Hepatic stellate cell (primary cell): ENCODE measurements at regions not wholly inside any gene's neighbourhood (a gene's known extent, or its start where the extent isn't known, plus 50 kb on each side); places are given as distances from the start of the nearest gene placed in this dataset.
"Not testable (repeated sequence)": the region's sequence is repeated elsewhere in the genome, so short reads cannot be mapped to it uniquely, and the experiment has no call there.

Source experiments
- DNase-seq: peaks from one replicate; pipeline ENCODE4 v3.0.0; 2011; ENCODE audit warnings: low spot score

GRCh38 chr4:1524761-1525160, 118.5 kb upstream of the NKX1-1 start:
- no peak for DNase-seq

DNA sequence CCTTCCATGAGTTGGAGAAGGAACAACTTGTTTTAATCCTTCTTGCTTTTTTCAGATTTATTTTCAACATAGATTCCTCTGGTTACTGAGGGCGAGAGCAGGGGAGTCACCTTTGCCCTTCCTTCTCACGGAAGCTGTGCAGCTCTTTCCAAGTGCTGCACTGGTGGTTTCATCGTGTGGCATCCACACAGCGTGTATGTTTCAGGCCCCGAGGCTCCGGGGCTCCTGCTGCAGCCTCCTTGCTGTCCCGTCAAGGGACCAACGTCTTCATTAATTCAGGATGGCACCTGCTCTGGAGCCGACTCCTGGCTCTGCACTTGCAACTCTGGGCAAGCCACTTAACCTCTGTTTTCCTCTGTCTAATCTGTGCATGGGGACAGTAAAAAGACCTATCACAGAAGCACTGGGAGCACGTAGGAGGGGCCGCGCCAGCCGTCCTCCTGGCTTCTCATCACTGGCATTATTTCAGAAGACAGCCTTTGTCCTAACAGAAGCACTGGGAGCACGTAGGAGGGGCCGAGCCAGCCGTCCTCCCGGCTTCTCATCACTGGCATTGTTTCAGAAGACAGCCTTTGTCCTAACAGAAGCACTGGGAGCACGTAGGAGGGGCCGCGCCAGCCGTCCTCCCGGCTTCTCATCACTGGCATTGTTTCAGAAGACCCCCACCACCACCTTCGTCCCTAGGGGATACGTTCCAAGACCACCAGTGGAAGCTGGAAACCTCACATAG, 117.8 kb upstream of the NKX1-1 start:
- no peak for DNase-seq

- DNase-seq, result no peak
Measured at GRCh38 chr4:1523506-1523905, 117.3 kb upstream of the NKX1-1 start.

GRCh38 chr4:1523033-1523432, 116.8 kb upstream of the NKX1-1 start:
- DNase-seq, result no peak

- no peak for DNase-seq
Measured at GRCh38 chr4:1522606-1523005, 116.4 kb upstream of the NKX1-1 start.

GRCh38 chr4:1521821-1522361, 115.6 kb upstream of the NKX1-1 start:
- no peak for DNase-seq

- not testable (repeated sequence) for DNase-seq
Measured at GRCh38 chr4:1520795-1521576, 114.7 kb upstream of the NKX1-1 start.

GRCh38 chr4:1519787-1520661, 113.8 kb upstream of the NKX1-1 start:
- no peak for DNase-seq

GRCh38 chr4:1518997-1519700, 112.9 kb upstream of the NKX1-1 start:
- DNase-seq, result no peak

DNA sequence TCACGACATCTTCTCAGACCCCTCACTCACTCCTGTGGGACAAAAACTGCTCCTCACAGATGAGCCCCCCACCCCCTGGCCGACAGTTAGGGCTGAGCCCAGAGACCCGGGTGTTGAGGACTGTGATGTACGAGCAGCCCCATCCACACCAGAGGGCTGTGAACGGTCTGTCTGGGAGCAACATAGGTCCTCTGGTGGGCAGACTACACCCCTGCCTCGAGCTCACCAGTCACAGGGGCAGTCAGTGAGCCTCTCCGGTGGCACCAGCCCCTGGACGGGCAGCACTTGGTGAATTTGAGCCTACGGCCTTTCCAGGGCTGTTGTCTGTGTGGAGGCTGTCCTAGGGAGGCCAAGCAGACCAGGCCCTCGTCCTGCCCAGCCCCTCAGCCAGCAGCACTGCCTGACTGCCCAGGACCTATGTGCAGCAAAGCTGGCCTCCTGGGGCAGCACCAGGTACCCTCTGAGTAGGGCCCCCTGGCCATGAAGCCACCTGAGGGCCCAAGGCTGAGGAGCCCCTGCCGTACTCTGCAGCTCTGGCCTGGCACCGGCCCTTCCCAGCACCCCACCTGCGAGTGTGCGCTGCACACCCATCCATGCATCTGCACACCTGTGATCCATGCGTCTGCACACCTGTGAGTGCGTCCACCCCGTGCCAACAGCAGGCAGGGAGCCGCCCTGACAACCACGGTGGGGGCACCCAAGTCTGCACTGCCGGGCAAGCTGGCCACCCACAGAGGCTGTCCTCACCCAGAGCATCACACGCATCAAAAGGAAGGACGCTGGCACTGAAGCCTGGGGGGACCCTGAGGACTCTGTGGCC, 111.6 kb upstream of the NKX1-1 start:
- no peak for DNase-seq

DNA sequence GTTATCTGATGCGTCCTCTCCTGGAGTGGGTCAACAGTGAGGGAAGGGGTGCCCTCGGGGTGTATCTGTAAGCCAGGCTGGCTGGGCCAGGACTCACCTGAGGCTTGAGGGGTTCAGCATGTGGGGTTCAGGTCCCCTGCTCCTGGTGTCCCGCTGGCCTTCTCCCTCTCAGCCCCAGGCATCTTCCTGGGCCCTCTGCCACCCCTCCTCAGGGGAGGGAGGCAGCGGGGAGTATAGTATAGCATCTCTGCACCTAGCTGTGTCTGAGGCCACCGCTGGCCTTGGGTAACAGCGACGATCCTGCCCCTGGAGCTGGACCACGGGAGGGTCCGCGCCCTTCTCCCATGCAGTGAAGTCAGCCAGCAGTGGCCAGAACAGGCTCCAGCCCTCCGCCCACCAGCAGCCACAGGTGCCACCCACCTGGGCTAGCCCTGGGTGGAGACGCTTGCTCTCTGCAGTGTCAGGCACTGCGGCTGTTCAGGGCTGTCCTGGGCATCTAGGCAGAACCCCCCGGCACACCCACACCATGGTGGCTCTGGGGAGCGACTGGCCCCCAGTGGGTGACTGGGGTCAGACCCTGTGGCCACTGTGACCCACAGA, 110.7 kb upstream of the NKX1-1 start:
- DNase-seq, result no peak

DNA sequence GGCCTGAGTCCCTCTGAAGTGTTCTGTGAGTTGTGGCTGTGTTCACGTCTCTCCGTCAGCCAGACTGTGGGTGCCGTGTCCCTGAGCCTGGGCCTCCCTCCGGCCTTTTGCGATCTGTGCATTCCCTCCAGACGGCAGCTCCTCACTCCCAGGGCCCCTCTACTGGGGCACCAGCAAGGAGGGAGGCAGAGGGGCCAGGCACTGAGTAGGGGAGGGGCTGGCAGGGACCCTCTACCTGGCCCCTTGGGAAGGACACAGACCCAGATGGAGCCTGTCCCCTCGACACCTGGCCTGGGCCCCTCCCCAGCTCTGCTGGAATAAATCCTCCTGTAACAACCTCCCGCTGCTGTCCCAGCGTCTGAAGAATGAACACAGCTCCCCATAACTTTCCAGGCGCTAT, 110.0 kb upstream of the NKX1-1 start:
- no peak for DNase-seq

DNA sequence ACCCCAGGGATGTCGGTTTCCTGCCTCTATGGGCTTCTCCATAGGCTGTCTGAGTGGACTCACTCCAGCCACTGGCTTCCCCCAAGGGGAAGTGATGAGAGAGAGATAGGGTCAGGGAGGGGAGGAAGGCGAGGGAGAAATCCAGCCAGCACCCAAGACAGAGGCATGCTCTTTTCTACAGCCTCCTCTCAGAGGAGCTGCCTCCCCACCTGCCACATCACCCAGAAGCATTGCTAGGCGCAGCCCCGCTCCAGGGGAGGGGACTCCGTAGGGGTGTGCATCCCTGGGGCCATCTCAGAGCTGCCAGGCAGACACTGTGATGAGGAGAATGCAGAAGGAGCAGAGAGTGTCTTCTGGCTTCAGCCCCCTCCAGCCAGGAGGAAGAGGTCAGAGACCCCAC, 109.5 kb upstream of the NKX1-1 start:
- DNase-seq, result no peak

DNA sequence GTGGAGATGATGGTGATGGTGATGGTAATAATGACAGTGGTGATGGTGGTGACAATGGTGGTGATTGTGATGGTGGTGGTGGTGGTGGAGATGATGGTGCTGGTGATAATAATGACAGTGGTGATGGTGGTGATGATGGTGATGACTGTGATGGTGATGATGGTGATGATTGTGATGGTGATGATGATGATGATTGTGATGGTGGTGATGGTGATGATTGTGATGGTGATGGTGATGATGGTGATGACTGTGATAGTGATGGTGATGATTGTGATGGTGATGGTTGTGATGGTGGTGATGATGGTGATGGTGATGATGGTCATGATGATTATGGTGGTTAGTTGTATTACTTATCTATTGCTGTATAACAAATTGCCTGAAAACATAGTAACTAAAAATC, 108.9 kb upstream of the NKX1-1 start:
- no peak for DNase-seq

GRCh38 chr4:1514612-1515011, 108.4 kb upstream of the NKX1-1 start:
- DNase-seq, result no peak

GRCh38 chr4:1513936-1514483, 107.8 kb upstream of the NKX1-1 start:
- no peak for DNase-seq

DNA sequence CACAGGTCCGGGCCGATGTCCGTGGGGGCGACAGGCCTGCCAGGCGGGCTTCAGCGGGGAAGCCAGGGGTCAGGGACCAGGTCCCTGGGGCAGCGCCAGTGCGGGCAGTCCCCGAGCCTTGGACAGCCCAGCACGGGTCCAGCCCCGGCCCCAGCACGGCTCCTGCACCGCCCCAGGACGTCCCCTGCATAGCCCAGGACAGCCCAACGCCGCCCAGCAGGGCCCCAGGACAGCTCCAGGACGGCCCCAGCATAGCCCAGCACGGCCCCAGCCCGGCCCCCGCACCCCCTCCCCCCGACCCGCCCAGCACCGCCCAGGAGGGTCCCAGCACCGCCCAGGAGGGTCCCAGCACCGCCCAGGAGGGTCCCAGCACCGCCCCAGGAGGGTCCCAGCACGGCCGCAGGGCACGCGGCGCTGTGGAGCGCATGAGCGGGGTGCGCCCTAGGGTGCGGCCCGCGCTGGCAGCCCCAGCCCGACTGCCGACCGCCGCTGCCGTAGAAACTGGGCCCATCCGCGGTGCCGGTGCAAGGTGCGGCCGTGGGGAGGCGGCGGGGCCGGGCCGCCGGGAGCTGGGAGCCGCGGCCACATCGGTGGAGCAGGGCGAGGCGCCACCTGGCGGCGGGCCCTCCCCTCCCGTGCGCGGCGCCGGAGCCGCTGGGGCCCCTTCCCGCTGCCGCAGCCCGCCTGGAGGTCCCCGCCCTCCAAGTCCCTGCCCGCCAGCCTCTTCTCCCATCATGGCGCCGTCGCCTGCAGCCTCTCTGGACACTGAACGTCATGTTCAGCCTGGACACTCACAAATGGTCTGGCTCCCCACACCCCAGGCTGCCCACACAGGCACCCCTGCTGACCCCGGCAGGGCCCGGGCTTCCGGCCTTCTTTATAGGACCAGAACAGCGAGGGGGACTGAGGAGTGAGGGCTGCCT, 106.8 kb upstream of the NKX1-1 start:
- DNase-seq, result no peak

DNA sequence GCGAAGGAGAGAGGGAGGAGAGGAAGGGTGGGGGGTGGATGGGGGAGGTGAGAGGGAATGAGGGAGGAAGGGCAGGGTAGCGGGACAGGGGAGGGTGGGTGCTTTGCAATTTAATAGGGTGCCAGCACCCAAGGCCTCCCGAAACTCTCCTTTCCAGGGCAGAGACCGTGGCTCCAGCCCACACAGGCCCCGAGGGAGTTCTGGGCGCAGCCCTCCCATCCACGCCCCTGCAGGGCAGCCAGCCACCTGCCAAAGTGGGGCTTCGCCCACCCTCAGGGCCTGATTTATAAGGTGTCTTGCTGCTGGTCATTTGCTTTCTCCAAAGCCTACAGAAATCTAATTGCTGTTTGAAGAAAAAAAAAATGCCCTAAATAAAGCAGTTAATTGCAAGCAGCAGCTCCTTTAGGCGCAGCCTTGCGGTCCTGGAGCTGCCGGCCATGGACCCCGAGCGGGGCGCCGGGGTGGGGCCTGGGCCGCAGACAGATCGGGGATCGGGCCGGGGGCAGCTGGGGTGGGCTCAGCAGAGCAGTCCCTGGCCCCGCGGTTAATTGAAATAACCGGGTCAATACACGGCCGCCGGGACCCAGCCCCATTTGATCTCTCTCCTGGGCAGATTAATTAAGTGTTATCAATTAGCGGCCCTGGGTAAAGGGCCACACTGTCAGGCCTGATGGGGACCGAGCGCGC, 106.0 kb upstream of the NKX1-1 start:
- no peak for DNase-seq
